GM23248 (cell line): ENCODE measurements at regions not wholly inside any gene's neighbourhood (a gene's known extent, or its start where the extent isn't known, plus 50 kb on each side); places are given as distances from the start of the nearest gene placed in this dataset.

Experiments
- EZH2 ChIP-seq: fragments of 200-600 bp; sonication (generic); IDR thresholded peaks from 2 replicates; pipeline ENCODE4 v1.6.1; 2018; ENCODE audit warnings: antibody characterized with exemption, mild to moderate bottlenecking; ENCODE audit not compliant: insufficient read depth, poor library complexity, severe bottlenecking
- EZH2phosphoT487 ChIP-seq: fragments of 200-600 bp; sonication (generic); IDR thresholded peaks from 2 replicates; pipeline ENCODE4 v1.6.1; 2018; ENCODE audit warnings: antibody characterized with exemption, moderate library complexity, mild to moderate bottlenecking, low read depth; ENCODE audit not compliant: insufficient read depth

- TF ChIP-seq EZH2phosphoT487 (no peak), EZH2 (no peak)
Measured at GRCh38 chr5:82847562-82847961, 229.6 kb downstream of the TMEM167A start.
